ENCODE measurements at regions not wholly inside any gene's neighbourhood (a gene's known extent, or its start where the extent isn't known, plus 50 kb on each side); places are given as distances from the start of the nearest gene placed in this dataset.

DNA sequence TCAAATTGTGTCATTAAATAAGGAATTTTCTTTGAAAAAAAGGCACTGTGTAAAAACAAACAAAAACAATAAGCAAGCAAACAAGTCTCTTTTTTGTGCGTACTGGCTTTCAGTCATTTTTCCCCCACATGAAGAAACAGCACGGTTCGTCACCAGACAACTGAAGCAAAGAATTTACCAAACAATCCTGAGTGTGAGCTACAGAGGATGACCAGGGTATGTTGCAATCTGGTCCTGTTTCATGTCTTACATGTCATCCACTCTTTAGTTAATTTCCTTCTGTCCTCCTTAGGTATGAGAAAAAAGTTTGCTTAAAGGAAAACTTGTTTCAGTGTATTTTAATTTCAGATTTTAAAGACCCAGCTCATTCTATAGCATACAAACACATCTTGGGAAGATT is 1080.7 kb upstream of the NUDT12 start:
- DNase-seq (ENCODE audit: low read depth in 1 of 2, low spot score in 1 of 2) = peak in 1 of 2 donors; percentile 16
- Histone ChIP-seq H3K36me3 (no peaks in the 10 kb centered on the region), H3K9me3 (ENCODE audit: low read depth) (no peaks in the 10 kb centered on the region), H3K27ac (no peak overlapping the region), H3K4me3 (no peak overlapping the region), H3K27me3 (no peaks in the 10 kb centered on the region), H3K4me1 (ENCODE audit: low read depth) (no peaks in the 10 kb centered on the region)
- TF ChIP-seq, protein P1, sequence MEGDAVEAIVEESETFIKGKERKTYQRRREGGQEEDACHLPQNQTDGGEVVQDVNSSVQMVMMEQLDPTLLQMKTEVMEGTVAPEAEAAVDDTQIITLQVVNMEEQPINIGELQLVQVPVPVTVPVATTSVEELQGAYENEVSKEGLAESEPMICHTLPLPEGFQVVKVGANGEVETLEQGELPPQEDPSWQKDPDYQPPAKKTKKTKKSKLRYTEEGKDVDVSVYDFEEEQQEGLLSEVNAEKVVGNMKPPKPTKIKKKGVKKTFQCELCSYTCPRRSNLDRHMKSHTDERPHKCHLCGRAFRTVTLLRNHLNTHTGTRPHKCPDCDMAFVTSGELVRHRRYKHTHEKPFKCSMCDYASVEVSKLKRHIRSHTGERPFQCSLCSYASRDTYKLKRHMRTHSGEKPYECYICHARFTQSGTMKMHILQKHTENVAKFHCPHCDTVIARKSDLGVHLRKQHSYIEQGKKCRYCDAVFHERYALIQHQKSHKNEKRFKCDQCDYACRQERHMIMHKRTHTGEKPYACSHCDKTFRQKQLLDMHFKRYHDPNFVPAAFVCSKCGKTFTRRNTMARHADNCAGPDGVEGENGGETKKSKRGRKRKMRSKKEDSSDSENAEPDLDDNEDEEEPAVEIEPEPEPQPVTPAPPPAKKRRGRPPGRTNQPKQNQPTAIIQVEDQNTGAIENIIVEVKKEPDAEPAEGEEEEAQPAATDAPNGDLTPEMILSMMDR (IDR thresholded peaks at IDR 0.05; ENCODE audit: low read depth, low read length) = no peak

DNA sequence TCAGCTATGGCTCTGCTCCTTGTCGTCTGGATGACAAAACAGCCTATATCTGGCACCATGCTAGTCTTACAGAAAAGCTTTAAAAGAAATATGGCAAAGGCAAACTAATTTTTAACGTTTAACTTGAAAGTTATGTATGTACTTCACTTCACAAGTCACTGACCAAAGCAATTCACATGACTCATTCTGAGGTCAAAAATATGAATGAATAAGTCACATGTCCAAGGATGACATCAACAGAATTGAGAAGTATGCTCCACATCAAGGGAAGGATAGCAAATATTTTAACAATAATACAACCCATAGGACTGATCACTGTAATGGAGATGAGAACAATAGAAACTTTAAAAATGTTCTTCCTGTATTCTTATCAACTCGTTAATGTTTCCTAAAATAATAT is 1072.6 kb upstream of the NUDT12 start:
- Histone ChIP-seq H3K4me3 (no peak overlapping the region), H3K27ac (no peak overlapping the region), H3K9me3 (ENCODE audit: low read depth) (no peaks in the 10 kb centered on the region), H3K36me3 (no peaks in the 10 kb centered on the region), H3K27me3 (no peaks in the 10 kb centered on the region), H3K4me1 (ENCODE audit: low read depth) (no peaks in the 10 kb centered on the region)
- TF ChIP-seq, protein P1 (IDR thresholded peaks at IDR 0.05; ENCODE audit: low read depth, low read length) = no peak
- peak in 1 of 2 donors; percentile 3 for DNase-seq (ENCODE audit: low read depth in 1 of 2, low spot score in 1 of 2)

DNA sequence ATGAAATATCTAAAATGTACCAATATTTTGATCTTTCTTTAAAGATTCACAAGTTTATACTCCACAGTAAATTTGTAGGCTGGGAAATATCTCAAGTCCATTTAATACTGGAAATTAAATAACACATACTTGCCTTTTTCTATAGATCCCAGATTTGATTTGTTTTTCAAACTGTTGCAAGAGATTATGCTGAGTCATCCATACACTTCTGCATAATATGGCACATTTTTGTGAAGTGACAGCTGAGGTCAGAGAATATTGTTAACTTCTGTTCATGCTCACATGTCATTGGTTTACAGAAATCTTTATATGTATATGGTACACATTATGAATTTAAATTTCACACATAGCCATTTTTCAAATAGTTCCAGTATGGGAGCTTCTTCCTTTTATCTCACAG is 1066.3 kb upstream of the NUDT12 start:
- H3K4me1 ChIP-seq (ENCODE audit: low read depth) = no peaks in the 10 kb centered on the region
- TF ChIP-seq, protein P1 (IDR thresholded peaks at IDR 0.05; ENCODE audit: low read depth, low read length) = no peak
- H3K27me3 ChIP-seq = no peaks in the 10 kb centered on the region
- no peak overlapping the region for H3K4me3 ChIP-seq
- H3K36me3 ChIP-seq = no peaks in the 10 kb centered on the region
- H3K9me3 ChIP-seq (ENCODE audit: low read depth) = no peaks in the 10 kb centered on the region
- H3K27ac ChIP-seq = no peak overlapping the region
- peak in 1 of 2 donors; percentile 4 for DNase-seq (ENCODE audit: low read depth in 1 of 2, low spot score in 1 of 2)

DNA sequence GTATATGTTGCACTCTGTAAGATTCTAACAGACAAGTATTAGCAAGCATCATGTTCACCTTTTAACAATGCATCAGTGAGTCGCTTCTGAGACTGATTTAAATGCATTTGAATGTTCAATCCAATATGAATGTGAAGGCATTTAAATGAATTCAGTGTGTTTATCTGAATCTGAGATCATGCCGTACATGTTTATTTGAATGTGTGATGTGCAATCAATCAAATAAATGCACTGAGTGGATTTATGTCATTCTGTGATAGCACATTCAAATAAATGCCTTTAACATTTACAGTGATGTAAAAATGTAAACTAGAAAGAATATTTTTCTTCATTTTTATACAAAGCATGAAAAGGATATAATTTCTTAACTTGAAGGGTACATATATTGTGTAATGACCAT is 1063.5 kb upstream of the NUDT12 start:
- Histone ChIP-seq H3K27ac (no peak overlapping the region), H3K4me1 (ENCODE audit: low read depth) (no peaks in the 10 kb centered on the region), H3K27me3 (no peaks in the 10 kb centered on the region), H3K36me3 (no peaks in the 10 kb centered on the region), H3K4me3 (no peak overlapping the region), H3K9me3 (ENCODE audit: low read depth) (no peaks in the 10 kb centered on the region)
- TF ChIP-seq, protein P1 (IDR thresholded peaks at IDR 0.05; ENCODE audit: low read depth, low read length) = no peak
- no peak for DNase-seq (ENCODE audit: low read depth in 1 of 2, low spot score in 1 of 2)

DNA sequence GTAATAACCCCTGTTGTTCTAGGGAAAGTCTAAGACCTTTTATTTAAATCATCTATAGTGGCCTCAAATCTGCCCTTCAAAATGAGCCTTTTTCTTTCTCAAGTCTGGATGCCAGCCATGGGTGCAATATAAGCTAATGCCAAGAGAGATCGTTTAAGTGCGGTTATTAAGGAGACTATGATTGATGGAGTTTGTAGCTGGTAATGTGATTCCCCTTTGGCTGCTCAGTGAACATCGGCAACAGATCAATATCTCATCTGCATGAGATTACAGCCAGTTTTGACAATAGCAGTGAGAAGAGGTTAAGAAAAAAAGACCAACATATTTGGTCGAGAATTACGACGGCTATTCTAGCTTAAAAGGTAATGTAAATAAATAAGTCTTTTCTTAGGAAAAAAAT is 1049.4 kb upstream of the NUDT12 start:
- Histone ChIP-seq H3K9me3 (ENCODE audit: low read depth) (no peaks in the 10 kb centered on the region), H3K36me3 (no peaks in the 10 kb centered on the region), H3K4me3 (no peak overlapping the region), H3K27me3 (no peaks in the 10 kb centered on the region), H3K4me1 (ENCODE audit: low read depth) (no peaks in the 10 kb centered on the region), H3K27ac (no peak overlapping the region)
- DNase-seq (ENCODE audit: low read depth in 1 of 2, low spot score in 1 of 2) = no peak
- TF ChIP-seq, protein P1 (IDR thresholded peaks at IDR 0.05; ENCODE audit: low read depth, low read length) = no peak
